IMR-90 (cell line): ENCODE measurements at regions not wholly inside any gene's neighbourhood (a gene's known extent, or its start where the extent isn't known, plus 50 kb on each side); places are given as distances from the start of the nearest gene placed in this dataset.

ENCODE experiments used
- ATAC-seq: fragments of 200-7000 bp; cut with Tn5 transposase; 2 replicates; pipeline ENCODE4 v1.9.1; 2020; ENCODE audit warnings: low read depth, mild to moderate bottlenecking, moderate library complexity
- BruUV-seq: library from RNA; stranded (reverse); fragments of 400-500 nt; replicated peaks from 2 replicates; lab custom pipeline; 2021; lab: Mats Ljungman, UMichigan
- CTCF ChIA-PET: fragments of 300-600 bp; formaldehyde crosslinking; extraction: SDS; loops from one replicate; lab custom pipeline; 2021; ENCODE audit warnings: antibody characterized with exemption; lab: Yijun Ruan, JAX
- POLR2A ChIA-PET: fragments of 300-600 bp; sonication (Branson Sonifier 250); formaldehyde crosslinking; loops from one replicate; lab custom pipeline; 2022; ENCODE audit warnings: antibody characterized with exemption; ENCODE audit not compliant: unreplicated experiment; lab: Charles Lee
- DNase-seq: peaks from one replicate; pipeline ENCODE4 v3.0.0; 2013
- H2AFZ ChIP-seq: replicated peaks from 2 replicates; pipeline ENCODE3; 2013; ENCODE audit warnings: low read length, mild to moderate bottlenecking; ENCODE audit not compliant: poor library complexity
- H2AK5ac ChIP-seq: 2 replicates; pipeline ENCODE4 v1.6.1; 2013; ENCODE audit warnings: low read depth, low read length, inconsistent platforms
- H2AK9ac ChIP-seq: replicated peaks from 2 replicates; pipeline ENCODE3; 2013; ENCODE audit warnings: mild to moderate bottlenecking, low read depth, low read length, moderate library complexity; ENCODE audit not compliant: poor library complexity
- H2BK120ac ChIP-seq: 2 replicates; pipeline ENCODE4 v1.6.1; 2013; ENCODE audit warnings: low read depth, low read length, inconsistent platforms
- H2BK15ac ChIP-seq: 3 replicates; pipeline ENCODE4 v1.6.1; 2013; ENCODE audit warnings: low read depth, low read length, inconsistent platforms
- H2BK20ac ChIP-seq: 2 replicates; pipeline ENCODE4 v1.6.1; 2013; ENCODE audit warnings: low read depth, mild to moderate bottlenecking, inconsistent platforms, low read length, moderate library complexity
- H2BK5ac ChIP-seq: 2 replicates; pipeline ENCODE4 v1.6.1; 2013; ENCODE audit warnings: mild to moderate bottlenecking, low read depth, low read length, inconsistent platforms; ENCODE audit not compliant: poor library complexity, severe bottlenecking
- H3K14ac ChIP-seq: replicated peaks from 2 replicates; pipeline ENCODE4 v1.6.1; 2013; ENCODE audit warnings: low read depth, low read length, inconsistent platforms
- H3K18ac ChIP-seq: 2 replicates; pipeline ENCODE4 v1.6.1; 2013; ENCODE audit warnings: low read depth, low read length, control low read depth
- H3K23ac ChIP-seq: 2 replicates; pipeline ENCODE4 v1.6.1; 2013; ENCODE audit warnings: low read depth, low read length, inconsistent platforms
- H3K27ac ChIP-seq: 2 replicates; pipeline ENCODE4 v1.5.1; 2013; ENCODE audit warnings: mild to moderate bottlenecking, control low read depth, low read length; ENCODE audit not compliant: insufficient read depth
- H3K27me3 ChIP-seq: 2 replicates; pipeline ENCODE4 v1.6.1; 2013; ENCODE audit warnings: low read length; ENCODE audit not compliant: control insufficient read depth, insufficient read depth
- H3K36me3 ChIP-seq: 2 replicates; pipeline ENCODE4 v1.6.1; 2013; ENCODE audit warnings: low read length, mixed read lengths; ENCODE audit not compliant: control insufficient read depth, insufficient read depth
- H3K4ac ChIP-seq: 2 replicates; pipeline ENCODE4 v1.6.1; 2013; ENCODE audit warnings: low read depth, low read length, inconsistent platforms
- H3K4me1 ChIP-seq: 2 replicates; pipeline ENCODE4 v1.6.1; 2013; ENCODE audit warnings: low read length, mixed read lengths; ENCODE audit not compliant: control insufficient read depth, insufficient read depth
- H3K4me2 ChIP-seq: 2 replicates; pipeline ENCODE4 v1.6.1; 2013; ENCODE audit warnings: low read depth, mild to moderate bottlenecking, control low read depth, low read length, moderate library complexity
- H3K4me3 ChIP-seq: 2 replicates; pipeline ENCODE4 v1.5.1; 2013; ENCODE audit warnings: low read depth, mild to moderate bottlenecking, control low read depth, low read length, moderate library complexity; ENCODE audit not compliant: insufficient read depth
- H3K56ac ChIP-seq: 2 replicates; pipeline ENCODE4 v1.6.1; 2013; ENCODE audit warnings: low read length, inconsistent platforms; ENCODE audit not compliant: insufficient read depth; ENCODE audit errors: extremely low read depth
- H3K79me1 ChIP-seq, 2 experiments: 2 replicates each; pipeline ENCODE4 v1.6.1; 2013; ENCODE audit warnings: low read length in 2 of 2, inconsistent platforms in 1 of 2, low read depth in 1 of 2
- H3K9ac ChIP-seq: 2 replicates; pipeline ENCODE4 v1.6.1; 2013; ENCODE audit warnings: low read depth, low read length, control low read depth
- H3K9me1 ChIP-seq: 2 replicates; pipeline ENCODE4 v1.6.1; 2013; ENCODE audit warnings: low read length, inconsistent platforms; ENCODE audit not compliant: insufficient read depth
- H3K9me3 ChIP-seq: 2 replicates; pipeline ENCODE4 v1.6.1; 2013; ENCODE audit warnings: low read length; ENCODE audit not compliant: control insufficient read depth, insufficient read depth
- H4K20me1 ChIP-seq: 2 replicates; pipeline ENCODE4 v1.6.1; 2013; ENCODE audit warnings: low read length, inconsistent platforms; ENCODE audit not compliant: insufficient read depth
- H4K5ac ChIP-seq: 2 replicates; pipeline ENCODE4 v1.6.1; 2013; ENCODE audit warnings: mild to moderate bottlenecking, low read depth, low read length, control low read depth
- H4K8ac ChIP-seq, 2 experiments: 2 replicates each; pipeline ENCODE4 v1.6.1; 2013; ENCODE audit warnings: low read depth in 2 of 2, low read length in 2 of 2, control low read depth in 1 of 2, inconsistent platforms in 1 of 2
- H4K91ac ChIP-seq: 2 replicates; pipeline ENCODE4 v1.6.1; 2013; ENCODE audit warnings: low read depth, low read length, inconsistent platforms; ENCODE audit not compliant: insufficient read depth
- CEBPB ChIP-seq: IDR thresholded peaks from 2 replicates; pipeline ENCODE4 v1.6.1; 2012; ENCODE audit warnings: low read depth, low read length, improper control_type of control experiment
- RCOR1 ChIP-seq: IDR thresholded peaks from 2 replicates; pipeline ENCODE4 v1.6.1; 2012; ENCODE audit warnings: mild to moderate bottlenecking, low read length, improper control_type of control experiment; ENCODE audit not compliant: insufficient replicate concordance
- WGBS, 2 experiments: methylation state at CpG; one replicate each; pipeline versions ENCODE4 v1.1.5 to v1.1.7; 2013; ENCODE audit warnings: missing lambda C conversion rate in 2 of 2; ENCODE audit not compliant: insufficient read length in 1 of 2; ENCODE audit errors: extremely low coverage in 2 of 2; 5-methylcytosine and 5-hydroxymethylcytosine counted together
- dilution Hi-C: fragments of 300-500 bp; cut with HindIII; formaldehyde crosslinking; loops from one replicate; pipeline ENCODE4 v1.14.3; 2018; ENCODE audit warnings: low sequenced_read_pairs; ENCODE audit not compliant: unreplicated experiment
- in situ Hi-C: fragments of 300-500 bp; cut with MboI; formaldehyde crosslinking; loops from 3 replicates; pipeline ENCODE4 v1.14.3; 2019; ENCODE audit warnings: low sequenced_read_pairs, inconsistent platforms, mixed read lengths
- intact Hi-C: fragments of 100-400 bp; cut with micrococcal nuclease; formaldehyde crosslinking; loops from 2 replicates; pipeline ENCODE4 v1.10.0; 2022
- TF ChIP-seq, protein P1 (sequence below): fragments of 150-350 bp; IDR thresholded peaks from 2 replicates; pipeline ENCODE4 v1.6.1; 2017; ENCODE audit warnings: mild to moderate bottlenecking, antibody characterized with exemption, low read length, low read depth

DNA sequence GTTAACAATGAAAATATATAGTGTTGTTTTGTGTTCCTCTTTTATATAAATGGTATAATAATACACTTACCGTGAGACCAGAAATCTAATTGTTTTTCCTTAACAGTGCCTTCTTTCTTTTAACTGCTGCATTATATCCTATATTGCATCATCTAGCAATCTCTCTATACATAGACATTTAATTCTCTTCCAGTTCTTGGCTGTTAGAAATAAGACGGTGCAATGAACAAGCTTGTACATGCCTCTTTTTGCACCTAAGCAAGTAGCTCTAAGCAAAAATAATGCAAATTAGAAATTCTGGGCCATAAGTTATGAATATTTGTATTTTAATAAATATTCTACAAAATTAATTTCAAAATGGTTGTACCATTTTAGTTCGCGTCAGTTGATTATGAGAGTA is 55.9 kb upstream of the AHR start:
- Histone ChIP-seq H3K4me3 (no peak overlapping the region), H2BK120ac (no peak overlapping the region), H2BK15ac (no peak overlapping the region), H4K5ac (no peak overlapping the region), H3K27me3 (no peaks in the 10 kb centered on the region), H3K27ac (no peak overlapping the region), H3K9me3 (no peaks in the 10 kb centered on the region), H2AK5ac (no peak overlapping the region), H3K56ac (no peak overlapping the region), H4K20me1 (no peaks in the 10 kb centered on the region), H3K4me1 (peaks cover 4% of the 10 kb centered on the region; the same call in 1 of the 2 replicates), H3K79me1 (no peaks in the 10 kb centered on the region), H3K9ac (no peak overlapping the region), H3K14ac (no peak overlapping the region), H2BK20ac (no peak overlapping the region), H3K18ac (no peak overlapping the region), H3K36me3 (no peaks in the 10 kb centered on the region), H3K4ac (no peak overlapping the region), H3K4me2 (no peak overlapping the region), H2BK5ac (no peak overlapping the region), H4K91ac (no peak overlapping the region), H4K8ac (no peak overlapping the region), H2AK9ac (no peak overlapping the region), H3K23ac (no peak overlapping the region), H3K9me1 (no peaks in the 10 kb centered on the region), H2AFZ (no peak overlapping the region)
- in situ Hi-C loops: no loop called here
- WGBS, 2 experiments: no CpG with 5 or more reads among the region's 4 CpGs
- BruUV-seq: no TSS peak
- ATAC-seq (no peak), DNase-seq (no peak)
- TF ChIP-seq RCOR1 (no peak), CEBPB (peak; percentile 25; the same call in 1 of the 2 replicates)
- TF ChIP-seq, protein P1, sequence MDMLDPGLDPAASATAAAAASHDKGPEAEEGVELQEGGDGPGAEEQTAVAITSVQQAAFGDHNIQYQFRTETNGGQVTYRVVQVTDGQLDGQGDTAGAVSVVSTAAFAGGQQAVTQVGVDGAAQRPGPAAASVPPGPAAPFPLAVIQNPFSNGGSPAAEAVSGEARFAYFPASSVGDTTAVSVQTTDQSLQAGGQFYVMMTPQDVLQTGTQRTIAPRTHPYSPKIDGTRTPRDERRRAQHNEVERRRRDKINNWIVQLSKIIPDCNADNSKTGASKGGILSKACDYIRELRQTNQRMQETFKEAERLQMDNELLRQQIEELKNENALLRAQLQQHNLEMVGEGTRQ: no peak
- dilution Hi-C loops: no loop called here
- ChIA-PET CTCF (no interaction called here), POLR2A (no interaction called here)
- intact Hi-C loops: no loop called here
